Kidney (tissue), 13 donors: ENCODE measurements at regions not wholly inside any gene's neighbourhood (a gene's known extent, or its start where the extent isn't known, plus 50 kb on each side); places are given as distances from the start of the nearest gene placed in this dataset.
A peak's percentile ranks its signal among the peaks of the same experiment; 100 is the strongest.

Experiments
- DNase-seq, 5 donors: peaks; one replicate each; pipeline ENCODE4 v3.0.0-alpha.2; 2013 to 2020
- FAIRE-seq: peaks from 2 replicates; lab custom pipeline; 2012; peaks lifted over from hg19 to GRCh38; lab: Jason Lieb, UNC
- H3K27ac ChIP-seq, 2 donors: one replicate each; pipeline ENCODE4 v1.7.0; 2013; ENCODE audit warnings: low read depth in 2 of 2, low read length in 2 of 2, inconsistent platforms in 1 of 2
- H3K27me3 ChIP-seq: one replicate; pipeline ENCODE4 v1.7.1; 2013; ENCODE audit warnings: low read length, inconsistent platforms; ENCODE audit not compliant: control insufficient read depth, insufficient read depth
- H3K36me3 ChIP-seq, 3 donors: one replicate each; pipeline versions ENCODE4 v1.7.0 to v1.7.1; 2013; ENCODE audit warnings: low read length in 3 of 3, control low read depth in 1 of 3, inconsistent platforms in 1 of 3; ENCODE audit not compliant: insufficient read depth in 3 of 3, control insufficient read depth in 2 of 3
- H3K4me1 ChIP-seq, 3 donors: one replicate each; pipeline versions ENCODE4 v1.7.0 to v1.7.1; 2013; ENCODE audit warnings: low read length in 3 of 3, inconsistent platforms in 1 of 3, low read depth in 1 of 3; ENCODE audit not compliant: control insufficient read depth in 2 of 3, insufficient read depth in 2 of 3
- H3K4me3 ChIP-seq, 3 donors: one replicate each; pipeline versions ENCODE4 v1.7.0 to v1.8.1; 2013; ENCODE audit warnings: low read length in 3 of 3, control low read depth in 1 of 3, inconsistent platforms in 1 of 3
- H3K9ac ChIP-seq, 3 donors: one replicate each; pipeline versions ENCODE4 v1.7.0 to v1.7.1; 2013; ENCODE audit warnings: low read length in 3 of 3, control low read depth in 1 of 3, inconsistent platforms in 1 of 3
- H3K9me3 ChIP-seq, 3 donors: one replicate each; pipeline versions ENCODE4 v1.7.0 to v1.7.1; 2013; ENCODE audit warnings: low read length in 3 of 3, control low read depth in 1 of 3, inconsistent platforms in 1 of 3; ENCODE audit not compliant: control insufficient read depth in 2 of 3, insufficient read depth in 1 of 3
- intact Hi-C: fragments of 100-400 bp; cut with DNase I; formaldehyde crosslinking; loops from one replicate; pipeline ENCODE4 v1.11.1; 2022
- TF ChIP-seq, protein P1 (sequence below): IDR thresholded peaks from 3 replicates; pipeline ENCODE4 v1.5.1; 2012; ENCODE audit warnings: mild to moderate bottlenecking, moderate library complexity, borderline replicate concordance; ENCODE audit not compliant: insufficient read depth; ENCODE audit errors: extremely low read depth
- donor health status: control.
- donor health status: control.
- donor health status: control.
- donor health status: control.
- donor health status: control.
- donor health status: DM: yes; HTN: yes; CAD: no.
- donor health status: Normal renal cell carcinoma (clear cell type).

DNA sequence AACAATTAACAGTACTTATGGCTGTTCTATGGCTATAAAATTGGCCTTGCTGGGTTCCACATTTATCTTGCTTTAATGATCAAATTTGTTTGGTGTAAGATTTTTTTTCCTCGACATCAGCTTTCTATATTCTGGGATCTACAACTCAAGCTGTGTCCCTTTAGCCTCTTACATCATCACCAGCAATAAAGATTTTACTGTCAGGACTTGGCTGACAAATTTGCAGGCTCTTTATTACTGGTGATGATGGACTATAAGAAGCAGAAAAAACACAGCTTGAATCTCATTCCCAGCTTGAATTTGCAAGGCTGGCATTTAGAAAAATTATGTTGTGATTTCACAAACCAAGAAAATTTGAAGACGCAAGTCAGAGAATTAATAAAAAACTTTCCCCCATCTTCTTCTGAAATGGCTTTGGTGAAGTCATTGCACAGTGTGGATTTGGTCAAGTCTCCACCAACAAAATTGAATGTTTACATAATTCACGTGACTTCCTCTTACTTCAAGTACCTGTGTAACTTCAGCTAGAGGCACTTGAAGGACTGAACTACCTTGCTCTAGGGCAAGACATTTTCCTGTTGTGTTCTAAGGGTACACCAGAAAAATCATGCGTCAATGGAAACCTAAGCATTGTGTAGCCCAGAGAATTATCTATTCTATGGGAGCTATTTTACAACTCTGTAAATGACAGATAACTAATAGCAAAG, 175.0 kb downstream of the CBLN4 start:
- no peak overlapping the region for H3K27ac ChIP-seq
- intact Hi-C loops, result no loop called here
- H3K4me1 ChIP-seq, result no peaks in the 10 kb centered on the region
- TF ChIP-seq, protein P1, sequence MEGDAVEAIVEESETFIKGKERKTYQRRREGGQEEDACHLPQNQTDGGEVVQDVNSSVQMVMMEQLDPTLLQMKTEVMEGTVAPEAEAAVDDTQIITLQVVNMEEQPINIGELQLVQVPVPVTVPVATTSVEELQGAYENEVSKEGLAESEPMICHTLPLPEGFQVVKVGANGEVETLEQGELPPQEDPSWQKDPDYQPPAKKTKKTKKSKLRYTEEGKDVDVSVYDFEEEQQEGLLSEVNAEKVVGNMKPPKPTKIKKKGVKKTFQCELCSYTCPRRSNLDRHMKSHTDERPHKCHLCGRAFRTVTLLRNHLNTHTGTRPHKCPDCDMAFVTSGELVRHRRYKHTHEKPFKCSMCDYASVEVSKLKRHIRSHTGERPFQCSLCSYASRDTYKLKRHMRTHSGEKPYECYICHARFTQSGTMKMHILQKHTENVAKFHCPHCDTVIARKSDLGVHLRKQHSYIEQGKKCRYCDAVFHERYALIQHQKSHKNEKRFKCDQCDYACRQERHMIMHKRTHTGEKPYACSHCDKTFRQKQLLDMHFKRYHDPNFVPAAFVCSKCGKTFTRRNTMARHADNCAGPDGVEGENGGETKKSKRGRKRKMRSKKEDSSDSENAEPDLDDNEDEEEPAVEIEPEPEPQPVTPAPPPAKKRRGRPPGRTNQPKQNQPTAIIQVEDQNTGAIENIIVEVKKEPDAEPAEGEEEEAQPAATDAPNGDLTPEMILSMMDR, result no peak
- no peak overlapping the region for H3K4me3 ChIP-seq
- H3K9me3 ChIP-seq, result no peaks in the 10 kb centered on the region
- FAIRE-seq, result no peak
- peak in 2 of 5 donors; percentile 9 to 25 for DNase-seq
- no peaks in the 10 kb centered on the region for H3K27me3 ChIP-seq
- no peaks in the 10 kb centered on the region for H3K36me3 ChIP-seq
- no peak overlapping the region for H3K9ac ChIP-seq

DNA sequence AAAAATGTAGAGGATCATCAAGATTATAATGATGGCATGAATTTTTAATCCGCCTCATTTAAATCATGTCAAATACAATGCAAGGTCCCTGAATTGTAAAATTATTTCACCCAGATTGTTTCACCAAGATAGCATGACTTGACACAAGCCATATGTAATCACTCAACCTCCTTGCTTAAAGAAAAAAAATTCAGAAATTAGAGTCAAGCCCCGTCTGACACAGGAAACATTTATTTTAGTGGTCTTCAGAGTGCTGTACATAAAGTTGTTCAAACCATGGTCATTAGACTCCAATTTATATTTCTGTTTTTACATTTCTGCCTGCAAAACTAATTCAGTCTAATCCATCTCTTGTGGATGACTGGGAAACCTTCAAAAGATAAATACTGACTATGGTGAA, 200.2 kb downstream of the CBLN4 start:
- no peaks in the 10 kb centered on the region for H3K4me1 ChIP-seq
- H3K4me3 ChIP-seq, result no peak overlapping the region
- H3K27ac ChIP-seq, result no peak overlapping the region
- intact Hi-C loops, result no loop called here
- peak in 2 of 5 donors; percentile 40 to 58 for DNase-seq
- TF ChIP-seq, protein P1, result no peak
- no peaks in the 10 kb centered on the region for H3K9me3 ChIP-seq
- no peak overlapping the region for H3K9ac ChIP-seq
- H3K27me3 ChIP-seq, result no peaks in the 10 kb centered on the region
- no peak for FAIRE-seq
- no peaks in the 10 kb centered on the region for H3K36me3 ChIP-seq

DNA sequence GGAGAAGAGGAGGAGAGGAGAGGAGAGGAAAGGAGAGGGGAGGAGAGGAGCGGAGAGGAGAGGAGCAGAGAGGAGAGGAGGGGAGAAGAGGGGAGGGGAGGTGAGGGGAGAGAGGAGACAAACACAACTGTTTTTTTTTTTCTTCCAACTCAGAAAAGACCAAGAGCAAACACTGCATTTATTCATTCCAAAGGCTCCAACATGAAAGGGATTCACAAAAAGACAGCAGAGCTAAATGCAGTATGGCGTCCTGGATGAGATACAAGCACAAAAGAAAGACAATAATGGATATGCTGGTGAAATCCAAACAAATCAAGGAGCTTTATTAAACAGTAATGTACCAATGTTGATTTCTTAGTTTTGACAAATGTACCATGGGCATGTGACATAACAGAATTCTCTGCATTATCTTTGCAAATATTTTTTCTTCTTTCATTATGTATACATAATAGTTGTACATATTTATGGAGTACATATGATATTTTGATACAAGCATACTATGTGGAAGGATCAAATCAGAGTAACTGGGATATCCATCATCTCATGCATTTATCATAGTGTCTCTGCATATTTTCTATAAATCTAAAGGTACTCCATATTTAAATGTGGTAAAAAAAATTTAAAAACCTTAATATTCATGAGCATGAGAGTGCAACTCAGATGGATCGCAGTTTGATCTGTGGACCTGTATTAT, 204.6 kb downstream of the CBLN4 start:
- DNase-seq (no peak), FAIRE-seq (no peak)
- H3K27ac ChIP-seq, result no peak overlapping the region
- no peaks in the 10 kb centered on the region for H3K4me1 ChIP-seq
- no peak overlapping the region for H3K4me3 ChIP-seq
- no peak overlapping the region for H3K9ac ChIP-seq
- H3K27me3 ChIP-seq, result no peaks in the 10 kb centered on the region
- no peaks in the 10 kb centered on the region for H3K9me3 ChIP-seq
- intact Hi-C loops, result no loop called here
- no peaks in the 10 kb centered on the region for H3K36me3 ChIP-seq
- TF ChIP-seq, protein P1, result no peak
